GM21717 (cell line): ENCODE measurements at regions not wholly inside any gene's neighbourhood (a gene's known extent, or its start where the extent isn't known, plus 50 kb on each side); places are given as distances from the start of the nearest gene placed in this dataset.

Experiments
- ATAC-seq: cut with Tn5 transposase; IDR thresholded peaks from one replicate; pipeline ENCODE4 v1.9.1; 2021; ENCODE audit warnings: mild to moderate bottlenecking, moderate library complexity; ENCODE audit not compliant: unreplicated experiment

- ATAC-seq, result no peak
Measured at GRCh38 chr12:131606218-131606901, 104.5 kb upstream of the SFSWAP start.

DNA sequence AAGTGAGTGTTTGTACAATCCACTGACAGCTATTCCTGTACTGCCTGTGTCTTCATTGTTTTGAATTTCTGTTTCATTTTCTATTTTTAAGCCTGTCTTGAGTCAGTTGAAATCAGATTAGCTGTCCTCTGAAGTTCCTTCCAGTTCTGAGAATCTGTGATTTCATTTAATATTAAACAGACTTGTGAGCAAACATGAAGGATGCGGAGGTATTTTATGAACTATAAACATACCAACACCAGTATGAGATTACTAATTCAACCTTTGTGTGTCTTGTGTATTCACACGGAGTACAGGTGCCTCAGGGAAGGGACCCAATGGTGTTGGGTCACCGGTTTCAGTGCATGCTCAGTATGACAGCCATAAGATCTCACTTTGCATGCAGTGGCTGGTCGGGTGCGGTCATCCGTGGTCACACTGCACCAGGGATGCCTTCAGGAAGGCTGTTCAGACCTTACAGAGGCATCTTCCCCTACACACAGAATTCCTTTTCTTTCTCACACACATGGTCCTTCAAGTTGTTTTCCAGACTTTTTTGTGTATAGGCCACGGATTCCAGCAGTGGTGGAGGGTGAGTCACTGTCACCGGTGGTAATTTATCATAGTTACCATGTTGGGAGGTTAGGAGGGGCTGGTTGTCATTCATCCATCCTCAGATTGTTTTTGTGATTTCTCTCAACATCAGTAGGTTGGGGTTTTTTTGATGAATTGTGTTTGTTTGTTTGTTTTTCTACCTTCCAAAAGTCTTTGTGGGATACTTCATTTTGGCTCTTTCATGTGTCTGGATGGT lies 103.0 kb upstream of the SFSWAP start:
- ATAC-seq, result peak; percentile 76

- ATAC-seq, result no peak
Measured at GRCh38 chr12:131608740-131609690, 101.9 kb upstream of the SFSWAP start.

DNA sequence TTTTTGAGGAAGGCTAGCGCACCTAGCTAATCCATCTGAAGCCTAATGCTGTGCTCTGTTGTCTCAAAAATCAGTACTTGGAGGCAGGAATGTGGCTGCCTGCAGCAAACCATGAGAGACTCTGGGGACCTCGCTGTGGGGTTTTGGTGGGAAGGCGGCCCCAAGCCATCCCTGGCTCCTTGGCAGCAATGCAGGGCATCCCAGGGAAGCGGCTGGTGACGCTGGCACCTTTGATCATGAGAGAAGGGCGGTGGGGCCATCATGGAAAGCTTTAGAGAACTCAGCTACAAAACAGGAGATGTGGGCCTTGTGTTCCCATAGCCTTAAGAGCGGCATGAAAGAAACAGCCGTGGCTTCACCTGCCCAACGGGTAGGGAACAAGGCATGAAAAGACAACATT lies 101.1 kb upstream of the SFSWAP start:
- no peak for ATAC-seq

DNA sequence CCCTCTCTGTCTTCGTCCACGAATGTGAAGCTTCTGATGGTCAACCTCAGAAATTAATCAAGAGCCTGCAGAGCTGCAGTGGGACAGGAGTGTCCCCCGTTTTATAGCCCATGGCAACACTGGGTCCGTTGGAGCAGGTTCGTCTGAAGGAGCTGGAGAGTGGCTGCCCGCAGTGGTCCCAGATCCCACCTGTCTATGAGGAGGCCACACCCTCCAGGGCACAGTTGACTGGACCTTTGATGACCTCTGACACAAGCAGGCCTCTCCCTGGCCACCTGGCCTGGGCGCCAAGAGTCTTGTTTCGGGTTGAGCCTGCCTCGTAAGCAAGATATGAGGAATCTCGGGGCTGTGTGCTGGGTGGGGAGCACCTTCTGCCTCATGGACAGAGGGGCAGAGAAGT lies 100.7 kb upstream of the SFSWAP start:
- ATAC-seq, result no peak

- no peak for ATAC-seq
Measured at GRCh38 chr12:131610891-131611290, 100.0 kb upstream of the SFSWAP start.

DNA sequence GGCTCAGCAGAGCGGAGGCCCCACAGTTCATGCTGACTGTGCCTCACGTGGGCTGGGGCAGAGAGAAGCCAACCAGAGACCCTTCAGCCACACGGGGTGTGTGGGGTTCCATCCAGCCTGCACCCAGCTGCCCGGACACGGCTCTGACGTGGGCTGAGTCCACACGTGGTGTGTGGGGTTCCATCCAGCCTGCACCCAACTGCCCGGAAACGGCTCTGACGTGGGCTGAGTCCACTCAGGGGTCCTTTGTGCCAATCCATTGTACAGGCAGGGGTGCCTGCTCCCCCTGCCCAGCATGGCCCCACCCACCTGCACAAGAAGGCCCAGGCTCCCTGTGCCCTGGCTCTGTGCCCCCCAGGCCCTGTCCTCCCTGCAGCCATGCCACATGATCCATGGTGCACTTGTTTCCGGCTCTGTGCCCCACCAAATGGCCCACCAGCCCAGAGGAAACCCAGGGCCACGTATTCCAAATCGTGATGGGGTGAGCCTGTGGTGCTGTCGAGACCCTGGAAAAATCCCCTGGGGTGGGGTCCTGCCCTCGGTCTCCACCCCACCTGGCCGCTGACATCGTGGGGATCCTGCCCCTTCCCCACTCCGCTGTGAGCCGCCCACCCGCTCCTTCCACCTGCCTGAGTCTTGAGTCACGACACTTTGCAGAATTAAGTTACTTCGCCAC lies 99.3 kb upstream of the SFSWAP start:
- ATAC-seq, result no peak

GRCh38 chr12:131612092-131612755 lies 98.7 kb upstream of the SFSWAP start:
- no peak for ATAC-seq

- ATAC-seq, result no peak
Measured at GRCh38 chr12:131613186-131613585, 97.7 kb upstream of the SFSWAP start.

- ATAC-seq, result no peak
Measured at GRCh38 chr12:131613678-131614077, 97.2 kb upstream of the SFSWAP start.

DNA sequence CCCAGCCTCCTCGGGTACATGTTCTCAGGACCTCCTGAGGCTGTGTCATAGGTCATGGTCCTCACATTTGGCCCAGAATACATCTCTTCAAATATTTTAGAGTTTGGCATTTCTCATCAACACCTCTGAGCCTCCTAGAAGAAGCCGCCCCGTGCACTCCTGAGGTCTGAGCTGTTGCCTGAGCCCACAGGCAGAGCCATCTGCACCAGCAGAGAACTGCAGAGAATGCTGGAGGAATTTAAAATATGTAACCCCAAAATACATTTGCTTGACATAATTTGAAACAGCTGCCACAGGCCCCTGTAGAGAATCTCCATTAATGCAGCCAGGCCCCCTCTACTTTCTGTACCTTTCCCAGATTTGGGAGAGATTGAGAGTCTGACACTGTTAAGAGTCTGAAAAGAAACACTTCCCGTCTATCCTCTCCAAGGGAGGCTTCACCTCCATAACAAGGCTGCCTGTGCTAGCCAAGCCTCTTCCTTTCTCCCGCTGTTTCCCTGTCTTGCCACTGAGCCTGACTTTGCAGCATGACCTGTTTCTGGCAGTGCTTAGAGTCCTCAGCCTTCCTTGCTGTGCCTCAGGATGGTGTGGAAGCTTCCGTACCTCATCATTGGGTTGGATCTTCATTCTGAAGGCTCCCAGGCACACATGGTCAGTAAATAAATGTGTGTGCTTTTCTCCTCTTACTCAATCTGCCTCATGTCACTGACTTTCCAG lies 95.4 kb upstream of the SFSWAP start:
- ATAC-seq, result no peak

- no peak for ATAC-seq
Measured at GRCh38 chr12:131616043-131616700, 94.7 kb upstream of the SFSWAP start.

GRCh38 chr12:131616738-131617137 lies 94.2 kb upstream of the SFSWAP start:
- ATAC-seq, result no peak

DNA sequence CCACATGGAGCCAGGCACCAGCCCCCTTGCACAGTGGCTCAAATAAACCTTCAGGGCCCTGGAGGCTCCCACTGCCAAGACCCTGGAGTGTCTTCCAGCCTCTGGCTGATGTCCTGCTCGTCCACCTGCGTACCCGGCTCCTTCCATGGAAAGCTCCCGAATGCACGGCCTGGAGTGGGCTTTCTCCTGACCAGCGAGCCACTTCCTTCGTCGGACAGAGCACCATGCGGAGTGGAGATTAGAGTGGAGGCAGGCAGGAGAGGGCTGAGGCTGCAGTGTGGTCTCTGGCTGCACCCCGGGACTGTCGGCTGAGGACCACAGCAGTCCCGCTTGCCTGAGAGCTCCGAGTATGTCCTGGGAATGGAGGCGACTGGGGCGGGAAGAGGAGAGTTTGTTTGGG lies 93.7 kb upstream of the SFSWAP start:
- no peak for ATAC-seq

GRCh38 chr12:131617596-131618302 lies 93.1 kb upstream of the SFSWAP start:
- ATAC-seq, result no peak

- no peak for ATAC-seq
Measured at GRCh38 chr12:131618303-131618658, 92.6 kb upstream of the SFSWAP start.

GRCh38 chr12:131618701-131619100 lies 92.2 kb upstream of the SFSWAP start:
- ATAC-seq, result no peak

DNA sequence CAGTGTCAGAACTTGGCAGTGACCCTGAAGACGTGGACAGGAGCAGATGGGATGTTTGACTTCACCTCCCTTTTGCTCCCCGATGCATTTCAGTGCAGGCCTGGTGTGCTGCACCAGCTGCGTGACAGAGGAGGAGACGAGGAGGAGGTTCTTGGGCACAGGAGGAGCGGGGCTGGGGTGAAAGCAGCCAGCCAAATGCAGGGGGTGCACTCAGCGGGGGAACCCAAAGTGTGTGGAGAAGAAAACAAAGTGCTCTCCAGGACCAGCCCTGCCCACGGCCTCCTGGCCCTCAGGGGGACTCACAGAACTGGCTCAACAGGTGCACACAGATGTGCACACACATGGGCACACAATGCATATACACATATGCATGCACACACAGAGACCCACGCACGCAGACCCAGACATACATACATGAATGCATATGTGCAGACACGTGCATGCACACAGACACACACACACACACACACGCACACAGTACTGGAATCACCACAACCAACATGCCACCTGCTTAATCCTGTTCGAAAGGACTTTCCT lies 91.7 kb upstream of the SFSWAP start:
- no peak for ATAC-seq
